ENCODE measurements at regions not wholly inside any gene's neighbourhood (a gene's known extent, or its start where the extent isn't known, plus 50 kb on each side); places are given as distances from the start of the nearest gene placed in this dataset.

DNA sequence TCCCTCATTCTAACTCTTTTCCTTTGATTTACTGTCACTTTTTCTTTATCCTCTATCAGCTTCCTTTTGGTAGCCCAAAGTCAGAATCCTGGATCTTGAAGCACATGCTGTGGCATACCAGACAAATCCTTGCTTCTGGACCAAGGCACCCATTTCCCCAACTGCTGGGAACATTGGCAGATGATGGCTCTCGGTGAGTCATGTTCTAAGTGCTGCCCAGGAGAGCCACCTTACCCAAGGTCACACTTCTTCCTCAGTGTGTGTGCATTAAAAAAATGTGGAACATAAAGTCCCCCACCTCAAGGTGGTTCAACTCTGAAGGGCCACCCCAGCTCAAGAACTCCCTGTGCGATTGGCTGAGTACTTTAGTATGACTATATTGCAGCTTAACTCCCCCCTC lies 141.4 kb upstream of the PUM3 start:
- TF ChIP-seq, protein P1, sequence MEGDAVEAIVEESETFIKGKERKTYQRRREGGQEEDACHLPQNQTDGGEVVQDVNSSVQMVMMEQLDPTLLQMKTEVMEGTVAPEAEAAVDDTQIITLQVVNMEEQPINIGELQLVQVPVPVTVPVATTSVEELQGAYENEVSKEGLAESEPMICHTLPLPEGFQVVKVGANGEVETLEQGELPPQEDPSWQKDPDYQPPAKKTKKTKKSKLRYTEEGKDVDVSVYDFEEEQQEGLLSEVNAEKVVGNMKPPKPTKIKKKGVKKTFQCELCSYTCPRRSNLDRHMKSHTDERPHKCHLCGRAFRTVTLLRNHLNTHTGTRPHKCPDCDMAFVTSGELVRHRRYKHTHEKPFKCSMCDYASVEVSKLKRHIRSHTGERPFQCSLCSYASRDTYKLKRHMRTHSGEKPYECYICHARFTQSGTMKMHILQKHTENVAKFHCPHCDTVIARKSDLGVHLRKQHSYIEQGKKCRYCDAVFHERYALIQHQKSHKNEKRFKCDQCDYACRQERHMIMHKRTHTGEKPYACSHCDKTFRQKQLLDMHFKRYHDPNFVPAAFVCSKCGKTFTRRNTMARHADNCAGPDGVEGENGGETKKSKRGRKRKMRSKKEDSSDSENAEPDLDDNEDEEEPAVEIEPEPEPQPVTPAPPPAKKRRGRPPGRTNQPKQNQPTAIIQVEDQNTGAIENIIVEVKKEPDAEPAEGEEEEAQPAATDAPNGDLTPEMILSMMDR (IDR thresholded peaks at IDR 0.05), result no peak
- no peaks in the 10 kb centered on the region for H3K4me1 ChIP-seq
- intact Hi-C loops (cut with DNase I), result no loop called here
- ATAC-seq (no peak), DNase-seq (no peak)
- H3K27me3 ChIP-seq, result peaks cover 0 to 10% of the 10 kb centered on the region in 2 donors
- no peaks in the 10 kb centered on the region for H3K36me3 ChIP-seq
- no peaks in the 10 kb centered on the region for H3K9me3 ChIP-seq
- H3K27ac ChIP-seq, result no peak overlapping the region
- no peak overlapping the region for H3K4me3 ChIP-seq

DNA sequence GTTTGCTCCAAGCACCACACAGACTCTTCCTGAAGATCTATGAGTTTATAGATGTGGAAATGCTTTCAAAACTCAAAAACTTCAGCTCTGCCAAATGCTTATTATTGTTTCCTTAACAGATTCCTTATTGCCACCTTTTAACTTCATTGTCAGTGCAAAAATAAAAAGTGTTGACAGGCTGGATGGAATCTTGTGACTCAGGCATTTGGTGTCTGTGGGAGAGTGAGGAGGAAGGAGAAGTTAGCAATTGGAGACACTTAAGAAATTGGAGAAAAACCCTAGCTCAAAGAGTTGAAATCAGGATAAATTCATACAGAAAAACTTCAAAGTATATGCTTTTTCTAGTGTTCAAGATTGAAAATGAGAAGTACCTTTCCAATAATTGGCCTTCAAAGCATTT lies 140.6 kb upstream of the PUM3 start:
- TF ChIP-seq, protein P1 (IDR thresholded peaks at IDR 0.05), result no peak
- H3K4me3 ChIP-seq, result no peak overlapping the region
- H3K4me1 ChIP-seq, result no peaks in the 10 kb centered on the region
- ATAC-seq (no peak), DNase-seq (no peak)
- peaks cover 0 to 10% of the 10 kb centered on the region in 2 donors for H3K27me3 ChIP-seq
- no peak overlapping the region for H3K27ac ChIP-seq
- intact Hi-C loops (cut with DNase I), result no loop called here
- H3K9me3 ChIP-seq, result no peaks in the 10 kb centered on the region
- no peaks in the 10 kb centered on the region for H3K36me3 ChIP-seq

DNA sequence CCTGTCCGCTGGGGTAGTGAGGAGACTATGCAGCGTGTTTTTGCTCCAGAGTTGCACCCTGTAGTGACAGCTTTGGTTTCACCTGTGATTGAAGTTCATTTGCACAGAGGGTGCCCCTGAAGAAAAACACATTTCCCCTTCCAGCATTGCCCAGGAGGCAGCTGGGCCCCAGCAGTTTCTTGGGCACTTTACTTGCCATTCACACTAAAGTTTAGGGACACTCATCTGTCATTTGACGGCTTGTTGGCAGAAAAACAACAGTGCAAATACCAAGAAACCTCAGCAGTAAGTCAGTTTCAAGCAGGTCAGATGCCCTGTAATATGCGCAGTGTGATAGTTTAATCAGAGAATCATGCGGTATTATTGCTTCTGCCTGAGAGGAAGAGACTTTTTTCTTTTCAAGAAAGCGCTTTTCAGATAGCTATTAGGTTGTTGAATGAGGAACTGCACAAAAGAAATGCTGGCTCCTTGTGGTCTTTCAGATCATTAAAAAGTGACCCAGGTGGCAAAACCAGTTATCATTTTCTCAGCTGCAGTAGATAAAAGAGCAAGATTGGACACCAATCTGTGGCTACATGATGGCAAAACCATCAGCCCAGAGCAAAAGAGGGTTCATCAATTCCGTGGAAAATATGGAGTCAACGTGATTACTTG lies 136.2 kb upstream of the PUM3 start:
- Histone ChIP-seq H3K9me3 (no peaks in the 10 kb centered on the region), H3K4me1 (no peaks in the 10 kb centered on the region), H3K36me3 (no peaks in the 10 kb centered on the region), H3K4me3 (no peak overlapping the region), H3K27ac (no peak overlapping the region), H3K27me3 (no peaks in the 10 kb centered on the region)
- ATAC-seq (no peak), DNase-seq (no peak)
- intact Hi-C loops (cut with DNase I), result no loop called here
- TF ChIP-seq, protein P1 (IDR thresholded peaks at IDR 0.05), result no peak

DNA sequence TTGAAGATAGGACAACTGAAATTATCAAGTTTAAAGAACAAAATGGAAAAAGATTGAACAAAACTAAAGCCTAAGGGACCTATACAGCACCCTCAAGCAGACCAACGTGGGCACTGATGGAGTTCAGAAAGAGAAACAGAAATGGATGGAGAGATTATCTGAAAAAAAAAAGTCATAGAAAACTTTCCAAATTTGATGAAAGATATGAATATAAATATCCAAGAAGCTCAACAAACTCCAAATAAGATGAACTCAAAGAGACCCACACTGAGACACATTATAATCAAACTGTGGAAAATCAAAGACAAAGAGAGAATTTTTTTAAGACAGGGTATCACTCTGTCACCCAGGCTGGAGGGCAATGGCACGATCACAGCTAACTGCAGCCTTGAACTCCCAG lies 128.6 kb upstream of the PUM3 start:
- intact Hi-C loops (cut with DNase I), result no loop called here
- ATAC-seq (no peak), DNase-seq (no peak)
- Histone ChIP-seq H3K9me3 (peaks cover 0 to 25% of the 10 kb centered on the region in 2 donors), H3K4me1 (no peaks in the 10 kb centered on the region), H3K36me3 (no peaks in the 10 kb centered on the region), H3K27ac (no peak overlapping the region), H3K27me3 (no peaks in the 10 kb centered on the region), H3K4me3 (no peak overlapping the region)
- TF ChIP-seq, protein P1 (IDR thresholded peaks at IDR 0.05), result no peak

DNA sequence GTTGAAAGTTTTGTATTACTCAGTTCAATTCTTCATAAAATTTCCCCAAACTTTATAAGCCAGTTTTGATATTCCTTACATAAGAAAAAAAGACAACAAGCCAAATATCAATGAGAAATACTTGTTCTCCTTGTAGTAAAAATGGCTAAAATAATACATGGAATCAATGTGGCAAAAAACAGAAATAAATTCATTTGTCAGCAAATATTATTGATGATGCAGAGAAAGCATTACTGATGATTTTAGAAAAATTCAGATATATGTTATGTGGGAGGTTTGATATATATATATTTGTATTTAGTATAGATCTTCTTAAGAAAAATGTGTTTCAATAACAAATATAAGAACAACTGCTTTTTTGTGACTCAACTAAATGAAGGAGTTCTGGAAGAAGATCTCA lies 127.0 kb upstream of the PUM3 start:
- TF ChIP-seq, protein P1 (IDR thresholded peaks at IDR 0.05), result no peak
- intact Hi-C loops (cut with DNase I), result no loop called here

More for the DNA sequence above, 127.0 kb upstream of the PUM3 start:
- H3K4me3 ChIP-seq, result no peak overlapping the region
- peaks cover 0 to 25% of the 10 kb centered on the region in 2 donors for H3K9me3 ChIP-seq
- no peaks in the 10 kb centered on the region for H3K36me3 ChIP-seq
- no peaks in the 10 kb centered on the region for H3K4me1 ChIP-seq
- H3K27ac ChIP-seq, result no peak overlapping the region
- no peaks in the 10 kb centered on the region for H3K27me3 ChIP-seq
- ATAC-seq (no peak), DNase-seq (no peak)

Data from left lung (tissue), 4 donors.